GM13977 (cell line): ENCODE measurements at regions not wholly inside any gene's neighbourhood (a gene's known extent, or its start where the extent isn't known, plus 50 kb on each side); places are given as distances from the start of the nearest gene placed in this dataset.

Experiments
- DNase-seq: peaks from one replicate; pipeline ENCODE4 v3.0.0; 2012; ENCODE audit warnings: low spot score
- CTCF ChIP-seq: IDR thresholded peaks from 2 replicates; pipeline ENCODE4 v1.5.1; 2012; ENCODE audit warnings: mild to moderate bottlenecking, control low read depth; ENCODE audit not compliant: insufficient read depth; ENCODE audit errors: extremely low read depth, missing control alignments
- in situ Hi-C: fragments of 300-500 bp; cut with MboI; formaldehyde crosslinking; loops from one replicate; pipeline ENCODE4 v1.12.0; 2022; ENCODE audit warnings: low sequenced_read_pairs, low pct_unique_long_range_greater_than_20kb, mixed read lengths, inconsistent platforms; ENCODE audit not compliant: unreplicated experiment

- no peak for DNase-seq
- in situ Hi-C loops, result no loop called here
- no peak for TF ChIP-seq CTCF
Measured at GRCh38 chr4:126168484-126168883, 853.7 kb downstream of the FAT4 start.

- TF ChIP-seq CTCF, result no peak
- in situ Hi-C loops, result no loop called here
- peak; percentile 5 for DNase-seq
Measured at GRCh38 chr4:126172126-126172525, 857.4 kb downstream of the FAT4 start.

- TF ChIP-seq CTCF, result no peak
- DNase-seq, result no peak
- in situ Hi-C loops, result no loop called here
Measured at GRCh38 chr4:126174627-126175026, 859.9 kb downstream of the FAT4 start.

DNA sequence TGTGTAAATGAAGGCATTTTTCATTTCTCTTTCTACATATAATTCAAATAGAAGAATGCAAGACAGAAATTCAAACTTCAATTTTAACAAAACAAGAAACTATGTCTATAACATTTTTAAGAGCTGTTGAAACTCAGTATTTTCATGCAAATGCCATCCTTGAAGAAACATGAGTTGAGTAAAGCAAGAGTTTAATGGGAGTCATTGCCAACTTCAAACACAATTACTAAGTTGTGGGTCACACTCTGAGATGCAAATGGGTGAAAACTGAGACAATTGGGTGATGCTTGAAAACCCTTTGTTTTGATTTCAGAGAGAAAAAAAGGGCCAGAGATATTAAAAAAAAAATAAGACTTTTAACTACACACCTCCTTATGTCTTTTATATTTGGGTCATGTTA is 865.9 kb downstream of the FAT4 start:
- no peak for DNase-seq
- TF ChIP-seq CTCF, result no peak
- in situ Hi-C loops, result no loop called here

DNA sequence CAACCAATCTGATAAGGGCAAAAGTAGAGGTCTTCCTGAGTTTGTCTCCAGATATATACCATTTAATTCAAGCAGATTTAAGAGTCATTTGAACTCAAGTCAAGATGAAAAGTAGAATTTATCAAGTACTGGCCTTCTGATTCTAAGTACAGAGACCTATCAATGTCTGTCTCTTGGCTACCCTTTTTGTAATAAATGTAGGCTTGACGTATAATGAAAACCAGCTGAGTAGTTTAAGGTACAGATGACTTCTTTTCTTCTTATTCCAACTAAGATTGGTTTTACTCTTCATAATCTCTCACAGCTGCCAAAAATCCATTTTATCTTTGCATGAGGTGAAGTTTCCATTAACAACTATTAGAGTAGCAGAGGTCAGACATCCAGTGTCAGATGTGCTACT is 867.6 kb downstream of the FAT4 start:
- in situ Hi-C loops, result no loop called here
- TF ChIP-seq CTCF, result no peak
- DNase-seq, result no peak

- no peak for TF ChIP-seq CTCF
- in situ Hi-C loops, result no loop called here
- no peak for DNase-seq
Measured at GRCh38 chr4:126182786-126183185, 868.0 kb downstream of the FAT4 start.

DNA sequence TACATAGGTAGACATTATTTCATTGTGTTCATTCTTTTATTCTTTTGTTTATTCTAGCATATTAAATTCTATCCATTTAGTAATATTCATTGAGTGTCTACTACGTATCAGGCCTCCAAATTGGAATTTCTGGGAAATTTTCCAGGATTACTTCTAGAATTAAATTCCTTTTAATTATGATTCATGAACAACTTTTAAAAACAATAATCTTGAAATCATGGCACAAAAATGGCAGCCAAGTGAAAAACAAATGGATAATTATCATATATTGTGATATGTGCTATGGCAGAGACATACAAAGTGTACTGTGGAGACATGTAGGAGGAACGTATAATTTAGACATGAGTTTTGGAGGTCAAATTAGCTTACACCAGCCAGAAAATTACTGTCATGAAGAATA is 868.5 kb downstream of the FAT4 start:
- no peak for TF ChIP-seq CTCF
- in situ Hi-C loops, result no loop called here

More for the DNA sequence above, 868.5 kb downstream of the FAT4 start:
- DNase-seq, result no peak
